SK-N-MC (cell line): ENCODE measurements at regions not wholly inside any gene's neighbourhood (a gene's known extent, or its start where the extent isn't known, plus 50 kb on each side); places are given as distances from the start of the nearest gene placed in this dataset.

ENCODE experiments used
- EZH2 ChIP-seq: fragments of 200-600 bp; sonication (generic); IDR thresholded peaks from one replicate; pipeline ENCODE4 v1.6.1; 2017; ENCODE audit warnings: antibody characterized with exemption
- FOXP2 ChIP-seq: optimal IDR thresholded peaks from 2 replicates; pipeline ENCODE3; 2011; ENCODE audit warnings: mild to moderate bottlenecking, moderate library complexity; ENCODE audit not compliant: insufficient read depth; ENCODE audit errors: extremely low read length, control extremely low read depth

DNA sequence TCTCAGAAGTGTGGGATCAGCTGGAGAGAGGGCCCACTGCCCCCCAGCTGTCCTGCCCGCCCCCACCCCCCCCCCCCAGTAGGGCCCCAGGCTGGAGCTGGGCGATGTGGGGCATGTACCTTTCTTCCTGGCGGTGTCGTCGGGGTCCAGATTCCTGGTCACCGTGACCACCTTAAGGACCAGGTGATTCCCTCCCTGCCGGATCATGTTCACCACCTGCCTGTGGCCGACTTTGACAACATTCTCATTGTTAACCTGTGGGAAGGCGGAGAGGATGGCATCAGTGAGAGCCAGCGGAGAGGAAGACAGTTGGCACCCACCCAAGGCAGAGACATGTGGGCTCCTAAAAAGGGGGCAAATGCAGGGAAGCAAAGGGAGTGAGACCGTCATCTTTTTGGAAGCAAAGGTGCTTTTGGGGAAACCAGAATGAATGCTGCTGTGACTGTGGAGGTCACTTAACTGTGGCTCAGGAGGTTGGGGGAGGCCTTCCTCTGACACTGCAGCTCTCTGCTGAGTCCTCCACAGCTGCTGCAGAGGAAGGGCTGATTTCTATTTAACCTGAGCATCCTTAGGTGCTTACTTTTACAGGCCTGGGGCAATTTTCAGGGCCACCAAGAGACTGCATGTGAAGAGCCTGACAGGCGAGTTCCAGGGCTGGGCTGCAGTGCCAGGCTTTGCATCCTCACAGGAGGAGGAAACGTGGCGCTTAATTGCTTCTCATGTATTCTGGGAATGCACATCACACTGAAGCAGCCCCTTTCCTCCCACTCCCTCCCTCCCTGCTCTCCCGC is 104.5 kb downstream of the CTTN start:
- TF ChIP-seq EZH2: no peak
- TF ChIP-seq FOXP2: no peak
